ENCODE measurements at regions not wholly inside any gene's neighbourhood (a gene's known extent, or its start where the extent isn't known, plus 50 kb on each side); places are given as distances from the start of the nearest gene placed in this dataset.

DNA sequence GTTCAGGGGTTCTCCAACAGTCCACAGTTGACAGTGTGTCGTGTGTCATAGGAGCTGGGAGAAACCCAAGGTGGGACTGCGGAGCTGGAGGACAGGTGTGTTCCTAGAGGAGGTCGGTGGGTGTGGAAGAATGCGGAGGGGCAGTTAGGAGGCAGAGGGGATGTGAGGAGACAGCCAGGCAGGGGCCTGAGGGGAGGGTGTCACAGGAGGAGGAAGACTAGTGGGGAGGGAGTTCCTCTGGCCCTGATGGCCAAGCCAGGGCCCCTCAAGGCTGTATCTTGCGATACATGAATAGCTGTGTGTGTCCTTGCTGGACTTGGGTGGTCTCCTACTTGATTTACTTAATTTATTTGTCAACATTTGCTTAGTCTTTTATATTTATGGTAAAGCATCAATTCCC is 519.6 kb upstream of the HS6ST1 start:
- no peak overlapping the region for H3K4me3 ChIP-seq (ENCODE audit: low read length)
- no peak overlapping the region for H3K9ac ChIP-seq (ENCODE audit: low read depth, low read length)
- H3K27me3 ChIP-seq (ENCODE audit: insufficient read depth, low read length) = no peaks in the 10 kb centered on the region
- no peaks in the 10 kb centered on the region for H3K36me3 ChIP-seq (ENCODE audit: insufficient read depth, low read length)
- no peaks in the 10 kb centered on the region for H3K9me3 ChIP-seq (ENCODE audit: insufficient read depth, low read depth, low read length)
- peaks cover 1% of the 10 kb centered on the region; the same call in 1 of the 2 replicates for H3K4me1 ChIP-seq (ENCODE audit: insufficient read depth, low read length)
- WGBS = 93% methylated on average over 5 of the region's 5 CpGs
- H3K27ac ChIP-seq (ENCODE audit: low read depth, low read length) = no peak overlapping the region

DNA sequence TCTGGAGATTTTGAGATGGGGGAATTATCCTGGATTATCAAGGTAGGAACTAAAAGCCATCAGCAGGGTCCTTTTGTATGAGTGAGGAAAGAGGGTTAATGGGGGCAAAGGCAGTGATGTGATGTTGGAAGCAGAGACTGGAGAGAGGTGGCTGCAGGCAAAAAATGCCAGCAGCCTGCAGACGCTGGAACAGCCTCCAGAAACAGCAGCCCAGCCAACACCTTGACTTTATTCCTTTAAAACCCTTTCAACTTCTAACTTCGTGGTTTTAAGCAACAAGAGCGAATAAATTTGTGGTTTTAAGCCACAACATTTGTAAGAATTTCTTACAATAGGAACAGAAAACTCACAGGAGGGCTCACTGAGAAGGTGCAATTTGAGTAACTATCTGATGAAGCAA is 523.1 kb upstream of the HS6ST1 start:
- Histone ChIP-seq H3K9ac (ENCODE audit: low read depth, low read length) (no peak overlapping the region), H3K9me3 (ENCODE audit: insufficient read depth, low read depth, low read length) (no peaks in the 10 kb centered on the region), H3K36me3 (ENCODE audit: insufficient read depth, low read length) (no peaks in the 10 kb centered on the region), H3K4me3 (ENCODE audit: low read length) (no peak overlapping the region), H3K27me3 (ENCODE audit: insufficient read depth, low read length) (no peaks in the 10 kb centered on the region), H3K4me1 (ENCODE audit: insufficient read depth, low read length) (no peaks in the 10 kb centered on the region), H3K27ac (ENCODE audit: low read depth, low read length) (no peak overlapping the region)
- 88% methylated on average over 3 of the region's 3 CpGs for WGBS

GRCh38 chr2:128867311-128867710 is 548.6 kb upstream of the HS6ST1 start:
- peaks cover 5% of the 10 kb centered on the region; the same call in 1 of the 2 replicates for H3K4me1 ChIP-seq (ENCODE audit: insufficient read depth, low read length)
- 92% methylated on average over 9 of the region's 9 CpGs for WGBS
- H3K27me3 ChIP-seq (ENCODE audit: insufficient read depth, low read length) = no peaks in the 10 kb centered on the region
- no peak overlapping the region for H3K4me3 ChIP-seq (ENCODE audit: low read length)
- no peaks in the 10 kb centered on the region for H3K9me3 ChIP-seq (ENCODE audit: insufficient read depth, low read depth, low read length)
- H3K9ac ChIP-seq (ENCODE audit: low read depth, low read length) = no peak overlapping the region
- no peaks in the 10 kb centered on the region for H3K36me3 ChIP-seq (ENCODE audit: insufficient read depth, low read length)
- no peak overlapping the region for H3K27ac ChIP-seq (ENCODE audit: low read depth, low read length)

- WGBS = 96% methylated on average over 7 of the region's 7 CpGs
- H3K4me3 ChIP-seq (ENCODE audit: low read length) = no peak overlapping the region
- H3K9ac ChIP-seq (ENCODE audit: low read depth, low read length) = no peak overlapping the region
- H3K4me1 ChIP-seq (ENCODE audit: insufficient read depth, low read length) = peaks cover 5% of the 10 kb centered on the region; the same call in 1 of the 2 replicates
- H3K36me3 ChIP-seq (ENCODE audit: insufficient read depth, low read length) = no peaks in the 10 kb centered on the region
- no peaks in the 10 kb centered on the region for H3K9me3 ChIP-seq (ENCODE audit: insufficient read depth, low read depth, low read length)
- no peaks in the 10 kb centered on the region for H3K27me3 ChIP-seq (ENCODE audit: insufficient read depth, low read length)
- H3K27ac ChIP-seq (ENCODE audit: low read depth, low read length) = no peak overlapping the region
Observed at GRCh38 chr2:128867936-128868636, 549.4 kb upstream of the HS6ST1 start.

- no peak overlapping the region for H3K4me3 ChIP-seq (ENCODE audit: low read length)
- no peaks in the 10 kb centered on the region for H3K36me3 ChIP-seq (ENCODE audit: insufficient read depth, low read length)
- WGBS = 92% methylated on average over 6 of the region's 7 CpGs
- no peak overlapping the region for H3K9ac ChIP-seq (ENCODE audit: low read depth, low read length)
- H3K27ac ChIP-seq (ENCODE audit: low read depth, low read length) = no peak overlapping the region
- H3K4me1 ChIP-seq (ENCODE audit: insufficient read depth, low read length) = peaks cover 5% of the 10 kb centered on the region; the same call in 1 of the 2 replicates
- no peaks in the 10 kb centered on the region for H3K9me3 ChIP-seq (ENCODE audit: insufficient read depth, low read depth, low read length)
- no peaks in the 10 kb centered on the region for H3K27me3 ChIP-seq (ENCODE audit: insufficient read depth, low read length)
Observed at GRCh38 chr2:128868686-128869551, 550.3 kb upstream of the HS6ST1 start.

DNA sequence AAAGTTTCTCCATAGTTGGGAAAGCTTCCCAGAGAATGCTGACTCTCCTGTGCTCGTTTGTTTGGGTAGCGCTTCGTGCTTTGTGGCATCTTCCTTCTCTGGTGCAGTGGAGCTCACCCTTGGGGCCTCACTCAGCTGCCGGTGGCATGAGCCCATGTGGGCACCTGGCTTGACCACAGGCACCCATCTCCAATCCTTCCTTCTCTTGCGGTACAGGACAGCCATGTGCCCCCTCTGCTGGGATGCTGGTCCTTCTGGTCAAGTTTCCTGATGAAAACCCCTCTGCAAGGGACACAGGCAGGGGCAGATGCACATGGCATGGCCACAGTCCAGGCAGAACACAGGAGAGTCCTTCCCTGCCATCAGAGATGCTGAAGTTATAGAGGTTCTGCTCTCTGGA is 555.9 kb upstream of the HS6ST1 start:
- Histone ChIP-seq H3K4me1 (ENCODE audit: insufficient read depth, low read length) (peaks cover 27% of the 10 kb centered on the region), H3K4me3 (ENCODE audit: low read length) (no peak overlapping the region), H3K27me3 (ENCODE audit: insufficient read depth, low read length) (no peaks in the 10 kb centered on the region), H3K36me3 (ENCODE audit: insufficient read depth, low read length) (no peaks in the 10 kb centered on the region), H3K27ac (ENCODE audit: low read depth, low read length) (no peak overlapping the region), H3K9ac (ENCODE audit: low read depth, low read length) (no peak overlapping the region), H3K9me3 (ENCODE audit: insufficient read depth, low read depth, low read length) (no peaks in the 10 kb centered on the region)
- 95% methylated on average over 5 of the region's 5 CpGs for WGBS

GRCh38 chr2:128876986-128877983 is 558.6 kb upstream of the HS6ST1 start:
- Histone ChIP-seq H3K4me1 (ENCODE audit: insufficient read depth, low read length) (peaks cover 27% of the 10 kb centered on the region), H3K27me3 (ENCODE audit: insufficient read depth, low read length) (no peaks in the 10 kb centered on the region), H3K27ac (ENCODE audit: low read depth, low read length) (no peak overlapping the region), H3K36me3 (ENCODE audit: insufficient read depth, low read length) (no peaks in the 10 kb centered on the region), H3K9ac (ENCODE audit: low read depth, low read length) (no peak overlapping the region), H3K9me3 (ENCODE audit: insufficient read depth, low read depth, low read length) (no peaks in the 10 kb centered on the region), H3K4me3 (ENCODE audit: low read length) (no peak overlapping the region)
- WGBS = 63% methylated on average over 3 of the region's 6 CpGs

GRCh38 chr2:128879161-128879560 is 560.5 kb upstream of the HS6ST1 start:
- Histone ChIP-seq H3K27ac (ENCODE audit: low read depth, low read length) (peak overlapping the region; percentile 23), H3K4me3 (ENCODE audit: low read length) (no peak overlapping the region), H3K4me1 (ENCODE audit: insufficient read depth, low read length) (peaks cover 27% of the 10 kb centered on the region), H3K9me3 (ENCODE audit: insufficient read depth, low read depth, low read length) (no peaks in the 10 kb centered on the region), H3K36me3 (ENCODE audit: insufficient read depth, low read length) (no peaks in the 10 kb centered on the region), H3K27me3 (ENCODE audit: insufficient read depth, low read length) (no peaks in the 10 kb centered on the region), H3K9ac (ENCODE audit: low read depth, low read length) (no peak overlapping the region)
- 42% methylated on average over 4 of the region's 4 CpGs for WGBS

DNA sequence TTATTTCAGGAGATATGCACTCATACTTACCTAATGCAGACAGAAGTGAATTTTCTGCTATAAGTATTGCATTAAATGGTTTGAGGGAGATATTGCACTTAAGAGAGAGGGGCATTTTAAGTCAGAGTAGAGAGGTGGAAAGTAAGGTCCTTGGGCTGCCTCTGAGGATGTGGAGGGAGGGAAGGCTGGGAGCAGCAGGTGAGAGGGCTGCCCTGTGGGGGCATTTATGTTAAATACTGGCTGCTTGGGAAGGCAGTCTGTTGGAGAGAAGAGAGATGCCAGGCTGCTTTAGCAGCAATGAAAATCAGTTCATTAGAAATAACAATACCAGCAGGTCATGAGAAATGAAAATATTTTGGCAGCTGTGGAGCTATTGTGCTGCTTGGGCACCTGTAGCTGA is 576.2 kb upstream of the HS6ST1 start:
- no peaks in the 10 kb centered on the region for H3K36me3 ChIP-seq (ENCODE audit: insufficient read depth, low read length)
- peaks cover 6% of the 10 kb centered on the region; the same call in 1 of the 2 replicates for H3K4me1 ChIP-seq (ENCODE audit: insufficient read depth, low read length)
- no peak overlapping the region for H3K27ac ChIP-seq (ENCODE audit: low read depth, low read length)
- no peaks in the 10 kb centered on the region for H3K27me3 ChIP-seq (ENCODE audit: insufficient read depth, low read length)
- no peak overlapping the region for H3K9ac ChIP-seq (ENCODE audit: low read depth, low read length)
- no peak overlapping the region for H3K4me3 ChIP-seq (ENCODE audit: low read length)
- 0 out of 2 replicates have a peak, but pooled peaks cover 6% of the 10 kb centered on the region for H3K9me3 ChIP-seq (ENCODE audit: insufficient read depth, low read depth, low read length)

DNA sequence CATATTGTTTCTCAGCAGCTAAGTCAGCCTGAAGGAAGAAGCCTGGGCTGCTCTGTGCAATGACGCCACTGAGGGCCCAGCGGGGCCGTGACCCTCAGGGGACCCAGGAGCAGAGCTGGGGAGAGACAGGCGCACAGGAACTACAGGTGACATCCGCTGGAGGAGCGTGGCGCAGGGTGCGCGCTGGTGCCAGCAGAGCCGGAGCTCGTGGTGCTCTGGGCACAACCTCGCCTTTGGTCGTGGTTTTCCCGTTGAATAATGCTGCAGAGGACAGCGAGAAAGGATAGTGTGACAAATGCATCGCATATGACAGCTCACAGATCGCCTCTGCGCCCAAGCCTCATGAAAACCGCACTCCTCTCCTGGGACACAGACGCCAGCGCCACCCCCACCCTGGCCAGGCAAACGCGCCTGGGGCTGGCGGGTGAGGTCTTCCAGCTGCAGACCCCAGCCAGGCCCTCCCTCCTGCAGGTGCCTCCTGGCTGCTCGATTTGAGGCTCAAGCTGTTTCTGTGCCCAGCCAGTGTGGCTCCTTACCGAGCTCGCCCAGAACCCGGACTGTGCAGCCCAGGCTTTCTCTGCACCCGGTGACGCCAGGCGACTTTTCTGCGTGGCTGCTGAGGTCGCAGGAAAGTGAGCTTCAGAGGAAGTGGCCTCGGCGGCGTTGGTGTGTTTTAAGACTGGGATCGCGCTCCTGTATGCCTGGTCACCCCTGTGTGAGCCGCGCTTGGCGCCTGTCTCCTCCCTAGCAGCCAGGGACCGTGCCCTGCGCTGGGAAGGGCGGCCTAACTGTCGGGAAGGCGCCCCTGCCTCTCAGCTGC is 583.1 kb upstream of the HS6ST1 start:
- H3K9me3 ChIP-seq (ENCODE audit: insufficient read depth, low read depth, low read length) = peaks cover 6% of the 10 kb centered on the region
- WGBS = 96% methylated on average over 46 of the region's 46 CpGs
- no peaks in the 10 kb centered on the region for H3K4me1 ChIP-seq (ENCODE audit: insufficient read depth, low read length)

More for the DNA sequence above, 583.1 kb upstream of the HS6ST1 start:
- Histone ChIP-seq H3K9ac (ENCODE audit: low read depth, low read length) (no peak overlapping the region), H3K27ac (ENCODE audit: low read depth, low read length) (no peak overlapping the region), H3K36me3 (ENCODE audit: insufficient read depth, low read length) (no peaks in the 10 kb centered on the region), H3K4me3 (ENCODE audit: low read length) (no peak overlapping the region), H3K27me3 (ENCODE audit: insufficient read depth, low read length) (no peaks in the 10 kb centered on the region)
